NCI-H510A (cell line): ENCODE measurements at regions not wholly inside any gene's neighbourhood (a gene's known extent, or its start where the extent isn't known, plus 50 kb on each side); places are given as distances from the start of the nearest gene placed in this dataset.
"Not testable (repeated sequence)": the region's sequence is repeated elsewhere in the genome, so short reads cannot be mapped to it uniquely, and the experiment has no call there.

Experiments
- DNase-seq: peaks from one replicate; lab custom pipeline; 2025; lab: John Stamatoyannopoulos, UW

- no peak for DNase-seq
Observed at GRCh38 chr1:58934706-58935105, 150.9 kb upstream of the JUN start.

GRCh38 chr1:58936973-58937372, 153.1 kb upstream of the JUN start:
- no peak for DNase-seq

- DNase-seq: no peak
Observed at GRCh38 chr1:58939146-58939545, 155.3 kb upstream of the JUN start.

- DNase-seq: no peak
Observed at GRCh38 chr1:58939666-58940370, 156.0 kb upstream of the JUN start.

- no peak for DNase-seq
Observed at GRCh38 chr1:58941471-58942289, 157.8 kb upstream of the JUN start.

- DNase-seq: no peak
Observed at GRCh38 chr1:58942759-58943191, 158.9 kb upstream of the JUN start.

GRCh38 chr1:58943776-58944175, 159.9 kb upstream of the JUN start:
- no peak for DNase-seq

- DNase-seq: no peak
Observed at GRCh38 chr1:58944439-58944838, 160.6 kb upstream of the JUN start.

GRCh38 chr1:58946390-58946789, 162.5 kb upstream of the JUN start:
- DNase-seq: no peak

- DNase-seq: no peak
Observed at GRCh38 chr1:58948671-58949070, 164.8 kb upstream of the JUN start.

- no peak for DNase-seq
Observed at GRCh38 chr1:58949551-58950220, 165.8 kb upstream of the JUN start.

GRCh38 chr1:58950897-58951296, 167.1 kb upstream of the JUN start:
- DNase-seq: no peak

GRCh38 chr1:58953951-58954350, 170.1 kb upstream of the JUN start:
- not testable (repeated sequence) for DNase-seq

- not testable (repeated sequence) for DNase-seq
Observed at GRCh38 chr1:58963287-58963686, 179.4 kb upstream of the JUN start.

- no peak for DNase-seq
Observed at GRCh38 chr1:58964428-58964827, 180.6 kb upstream of the JUN start.

- no peak for DNase-seq
Observed at GRCh38 chr1:58964880-58965279, 181.0 kb upstream of the JUN start.

GRCh38 chr1:58966103-58966916, 182.5 kb upstream of the JUN start:
- no peak for DNase-seq

GRCh38 chr1:58966917-58967740, 183.3 kb upstream of the JUN start:
- no peak for DNase-seq

- no peak for DNase-seq
Observed at GRCh38 chr1:58968360-58968952, 184.6 kb upstream of the JUN start.

- DNase-seq: not testable (repeated sequence)
Observed at GRCh38 chr1:58969176-58969575, 185.3 kb upstream of the JUN start.
